ENCODE measurements at regions not wholly inside any gene's neighbourhood (a gene's known extent, or its start where the extent isn't known, plus 50 kb on each side); places are given as distances from the start of the nearest gene placed in this dataset.

GRCh38 chr5:82416512-82416911 is 138.4 kb upstream of the RPS23 start:
- H3K4me3 ChIP-seq (replicated peaks; ENCODE audit: insufficient read depth, low read length) = no peak overlapping the region
- H3K27ac ChIP-seq (replicated peaks) = no peak overlapping the region
- no peaks in the 10 kb centered on the region for H3K27me3 ChIP-seq (ENCODE audit: insufficient read depth, poor library complexity, severe bottlenecking)
- TF ChIP-seq CTCF (IDR thresholded peaks at IDR 0.05; ENCODE audit: insufficient read depth, low read length) = no peak
- no peak for TF ChIP-seq SPI1 (IDR thresholded peaks at IDR 0.05; ENCODE audit: borderline replicate concordance, low read depth)
- no peak for TF ChIP-seq GABPA (IDR thresholded peaks at IDR 0.05; ENCODE audit: low read depth)
- TF ChIP-seq REST (IDR thresholded peaks at IDR 0.05; ENCODE audit: insufficient replicate concordance, low read depth) = no peak
- TF ChIP-seq POLR2AphosphoS5 (IDR thresholded peaks at IDR 0.05; ENCODE audit: low read depth) = no peak
- DNase-seq (ENCODE audit: low read depth in 1 of 2, low spot score in 1 of 2) = no peak

GRCh38 chr5:82414041-82414388 is 135.9 kb upstream of the RPS23 start:
- Histone ChIP-seq H3K4me3 (replicated peaks; ENCODE audit: insufficient read depth, low read length) (no peak overlapping the region), H3K27ac (replicated peaks) (no peak overlapping the region), H3K27me3 (ENCODE audit: insufficient read depth, poor library complexity, severe bottlenecking) (no peaks in the 10 kb centered on the region)
- no peak for DNase-seq (ENCODE audit: low read depth in 1 of 2, low spot score in 1 of 2)
- TF ChIP-seq CTCF (IDR thresholded peaks at IDR 0.05; ENCODE audit: insufficient read depth, low read length) (no peak), GABPA (IDR thresholded peaks at IDR 0.05; ENCODE audit: low read depth) (no peak), REST (IDR thresholded peaks at IDR 0.05; ENCODE audit: insufficient replicate concordance, low read depth) (no peak), SPI1 (IDR thresholded peaks at IDR 0.05; ENCODE audit: borderline replicate concordance, low read depth) (no peak), POLR2AphosphoS5 (IDR thresholded peaks at IDR 0.05; ENCODE audit: low read depth) (no peak)

GRCh38 chr5:82413302-82414040 is 135.3 kb upstream of the RPS23 start:
- peak in 1 of 2 experiments; percentile 7 for DNase-seq (ENCODE audit: low read depth in 1 of 2, low spot score in 1 of 2)
- Histone ChIP-seq H3K27me3 (ENCODE audit: insufficient read depth, poor library complexity, severe bottlenecking) (no peaks in the 10 kb centered on the region), H3K27ac (replicated peaks) (no peak overlapping the region), H3K4me3 (replicated peaks; ENCODE audit: insufficient read depth, low read length) (no peak overlapping the region)
- TF ChIP-seq SPI1 (IDR thresholded peaks at IDR 0.05; ENCODE audit: borderline replicate concordance, low read depth) (no peak), POLR2AphosphoS5 (IDR thresholded peaks at IDR 0.05; ENCODE audit: low read depth) (no peak), CTCF (IDR thresholded peaks at IDR 0.05; ENCODE audit: insufficient read depth, low read length) (no peak), REST (IDR thresholded peaks at IDR 0.05; ENCODE audit: insufficient replicate concordance, low read depth) (no peak), GABPA (IDR thresholded peaks at IDR 0.05; ENCODE audit: low read depth) (no peak)

Measured in HL-60 (cell line).